ENCODE measurements at regions not wholly inside any gene's neighbourhood (a gene's known extent, or its start where the extent isn't known, plus 50 kb on each side); places are given as distances from the start of the nearest gene placed in this dataset.

DNA sequence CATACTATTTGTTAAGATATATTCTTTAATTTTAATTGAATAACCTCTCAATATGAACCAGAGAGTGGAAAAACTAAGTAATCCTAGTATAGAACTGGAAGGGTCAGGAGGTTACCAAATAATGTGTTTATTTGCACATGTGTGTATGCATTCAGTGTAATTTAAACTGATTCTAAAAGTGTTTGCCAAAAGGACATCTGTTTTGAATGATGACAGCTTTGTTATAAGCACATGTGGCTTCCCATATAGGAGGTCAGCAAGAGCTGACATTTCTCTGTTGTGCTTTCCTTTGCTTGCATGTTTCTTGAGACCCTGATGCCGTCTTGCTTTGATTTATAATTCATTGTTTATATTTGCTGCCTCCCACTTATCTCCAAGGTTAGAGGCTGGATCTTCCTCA lies 383.4 kb downstream of the BRINP1 start:
- no peaks in the 10 kb centered on the region for H3K9me2 ChIP-seq (ENCODE audit: insufficient read depth, low read length)
- no peaks in the 10 kb centered on the region for H3K9me3 ChIP-seq (ENCODE audit: low read length)
- no peak overlapping the region for H3K4me2 ChIP-seq (ENCODE audit: low read length)
- no peak overlapping the region for H3K27ac ChIP-seq (ENCODE audit: low read length)
- TF ChIP-seq EZH2 (IDR thresholded peaks at IDR 0.05; ENCODE audit: borderline replicate concordance, insufficient read depth, low read length, poor library complexity, severe bottlenecking), result no peak
- TF ChIP-seq, protein P1, sequence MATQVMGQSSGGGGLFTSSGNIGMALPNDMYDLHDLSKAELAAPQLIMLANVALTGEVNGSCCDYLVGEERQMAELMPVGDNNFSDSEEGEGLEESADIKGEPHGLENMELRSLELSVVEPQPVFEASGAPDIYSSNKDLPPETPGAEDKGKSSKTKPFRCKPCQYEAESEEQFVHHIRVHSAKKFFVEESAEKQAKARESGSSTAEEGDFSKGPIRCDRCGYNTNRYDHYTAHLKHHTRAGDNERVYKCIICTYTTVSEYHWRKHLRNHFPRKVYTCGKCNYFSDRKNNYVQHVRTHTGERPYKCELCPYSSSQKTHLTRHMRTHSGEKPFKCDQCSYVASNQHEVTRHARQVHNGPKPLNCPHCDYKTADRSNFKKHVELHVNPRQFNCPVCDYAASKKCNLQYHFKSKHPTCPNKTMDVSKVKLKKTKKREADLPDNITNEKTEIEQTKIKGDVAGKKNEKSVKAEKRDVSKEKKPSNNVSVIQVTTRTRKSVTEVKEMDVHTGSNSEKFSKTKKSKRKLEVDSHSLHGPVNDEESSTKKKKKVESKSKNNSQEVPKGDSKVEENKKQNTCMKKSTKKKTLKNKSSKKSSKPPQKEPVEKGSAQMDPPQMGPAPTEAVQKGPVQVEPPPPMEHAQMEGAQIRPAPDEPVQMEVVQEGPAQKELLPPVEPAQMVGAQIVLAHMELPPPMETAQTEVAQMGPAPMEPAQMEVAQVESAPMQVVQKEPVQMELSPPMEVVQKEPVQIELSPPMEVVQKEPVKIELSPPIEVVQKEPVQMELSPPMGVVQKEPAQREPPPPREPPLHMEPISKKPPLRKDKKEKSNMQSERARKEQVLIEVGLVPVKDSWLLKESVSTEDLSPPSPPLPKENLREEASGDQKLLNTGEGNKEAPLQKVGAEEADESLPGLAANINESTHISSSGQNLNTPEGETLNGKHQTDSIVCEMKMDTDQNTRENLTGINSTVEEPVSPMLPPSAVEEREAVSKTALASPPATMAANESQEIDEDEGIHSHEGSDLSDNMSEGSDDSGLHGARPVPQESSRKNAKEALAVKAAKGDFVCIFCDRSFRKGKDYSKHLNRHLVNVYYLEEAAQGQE (IDR thresholded peaks at IDR 0.05; ENCODE audit: borderline replicate concordance), result no peak
- TF ChIP-seq POLR2AphosphoS5 (IDR thresholded peaks at IDR 0.05), result no peak
- no peak for TF ChIP-seq MXI1 (conservative IDR thresholded peaks at IDR 0.05; ENCODE audit: poor library complexity, severe bottlenecking)
- no peak for TF ChIP-seq SMC3 (conservative IDR thresholded peaks at IDR 0.05; ENCODE audit: poor library complexity)
- no peak for TF ChIP-seq TAF1 (IDR thresholded peaks at IDR 0.05; ENCODE audit: low read depth)
- TF ChIP-seq CTCF (IDR thresholded peaks at IDR 0.05; ENCODE audit: poor library complexity, severe bottlenecking), result no peak
- no peak for TF ChIP-seq RAD21 (conservative IDR thresholded peaks at IDR 0.05)
- no peak for TF ChIP-seq EP300 (conservative IDR thresholded peaks at IDR 0.05; ENCODE audit: poor library complexity, severe bottlenecking)
- no peak overlapping the region for H3K4me3 ChIP-seq (ENCODE audit: low read length)
- H3F3A ChIP-seq (ENCODE audit: insufficient read depth, low read length, poor library complexity, severe bottlenecking), result no peaks in the 10 kb centered on the region
- no peak overlapping the region for H2AFZ ChIP-seq (ENCODE audit: low read depth, low read length)
- H4K20me1 ChIP-seq (ENCODE audit: insufficient read depth), result no peaks in the 10 kb centered on the region
- no peaks in the 10 kb centered on the region for H3K79me2 ChIP-seq (replicated peaks; ENCODE audit: insufficient read depth, low read length)
- no peak overlapping the region for H3K9ac ChIP-seq (ENCODE audit: low read length)
- no peaks in the 10 kb centered on the region for H3K36me3 ChIP-seq (ENCODE audit: insufficient read depth, low read length)
- no peaks in the 10 kb centered on the region for H3K27me3 ChIP-seq (ENCODE audit: insufficient read depth, low read depth, low read length)

GRCh38 chr9:118987167-118987566 lies 382.1 kb downstream of the BRINP1 start:
- H3F3A ChIP-seq (ENCODE audit: insufficient read depth, low read length, poor library complexity, severe bottlenecking), result no peaks in the 10 kb centered on the region
- H3K9ac ChIP-seq (ENCODE audit: low read length), result no peak overlapping the region
- TF ChIP-seq TAF1 (IDR thresholded peaks at IDR 0.05; ENCODE audit: low read depth) (no peak), CTCF (IDR thresholded peaks at IDR 0.05; ENCODE audit: poor library complexity, severe bottlenecking) (no peak), EP300 (conservative IDR thresholded peaks at IDR 0.05; ENCODE audit: poor library complexity, severe bottlenecking) (no peak), SMC3 (conservative IDR thresholded peaks at IDR 0.05; ENCODE audit: poor library complexity) (no peak), RAD21 (conservative IDR thresholded peaks at IDR 0.05) (no peak), MXI1 (conservative IDR thresholded peaks at IDR 0.05; ENCODE audit: poor library complexity, severe bottlenecking) (no peak), EZH2 (IDR thresholded peaks at IDR 0.05; ENCODE audit: borderline replicate concordance, insufficient read depth, low read length, poor library complexity, severe bottlenecking) (no peak), POLR2AphosphoS5 (IDR thresholded peaks at IDR 0.05) (no peak)
- TF ChIP-seq, protein P1 (IDR thresholded peaks at IDR 0.05; ENCODE audit: borderline replicate concordance), result no peak
- no peaks in the 10 kb centered on the region for H3K36me3 ChIP-seq (ENCODE audit: insufficient read depth, low read length)
- no peaks in the 10 kb centered on the region for H3K27me3 ChIP-seq (ENCODE audit: insufficient read depth, low read depth, low read length)
- no peaks in the 10 kb centered on the region for H3K9me2 ChIP-seq (ENCODE audit: insufficient read depth, low read length)
- no peak overlapping the region for H3K4me2 ChIP-seq (ENCODE audit: low read length)
- no peak overlapping the region for H3K4me3 ChIP-seq (ENCODE audit: low read length)
- no peaks in the 10 kb centered on the region for H3K79me2 ChIP-seq (replicated peaks; ENCODE audit: insufficient read depth, low read length)
- no peaks in the 10 kb centered on the region for H3K9me3 ChIP-seq (ENCODE audit: low read length)
- no peaks in the 10 kb centered on the region for H4K20me1 ChIP-seq (ENCODE audit: insufficient read depth)
- H2AFZ ChIP-seq (ENCODE audit: low read depth, low read length), result no peak overlapping the region
- no peak overlapping the region for H3K27ac ChIP-seq (ENCODE audit: low read length)

Measured in neural cell (in vitro differentiated cells).